ENCODE measurements at regions not wholly inside any gene's neighbourhood (a gene's known extent, or its start where the extent isn't known, plus 50 kb on each side); places are given as distances from the start of the nearest gene placed in this dataset.

DNA sequence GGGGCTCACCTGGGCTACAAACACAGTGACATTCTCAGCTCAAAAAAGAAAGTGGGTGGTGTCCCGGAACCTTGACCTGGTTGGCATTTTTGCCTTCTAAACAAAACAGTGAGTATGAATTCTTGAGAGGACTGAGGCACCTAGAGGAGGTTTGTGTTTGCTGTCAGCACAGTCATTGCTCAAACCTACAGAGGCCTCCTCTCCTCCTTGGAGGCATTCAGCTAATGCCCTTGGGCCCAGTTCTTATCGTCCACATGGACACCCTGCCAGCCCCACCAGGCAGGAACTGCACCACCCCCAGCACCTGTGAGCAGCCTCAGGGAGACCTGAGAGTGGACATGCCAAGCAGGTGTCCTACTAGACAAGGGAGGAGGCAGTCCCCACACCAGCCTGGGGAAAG is 156.7 kb downstream of the SYK start:
- no peak for ATAC-seq
- H3K4me3 ChIP-seq: no peak overlapping the region

DNA sequence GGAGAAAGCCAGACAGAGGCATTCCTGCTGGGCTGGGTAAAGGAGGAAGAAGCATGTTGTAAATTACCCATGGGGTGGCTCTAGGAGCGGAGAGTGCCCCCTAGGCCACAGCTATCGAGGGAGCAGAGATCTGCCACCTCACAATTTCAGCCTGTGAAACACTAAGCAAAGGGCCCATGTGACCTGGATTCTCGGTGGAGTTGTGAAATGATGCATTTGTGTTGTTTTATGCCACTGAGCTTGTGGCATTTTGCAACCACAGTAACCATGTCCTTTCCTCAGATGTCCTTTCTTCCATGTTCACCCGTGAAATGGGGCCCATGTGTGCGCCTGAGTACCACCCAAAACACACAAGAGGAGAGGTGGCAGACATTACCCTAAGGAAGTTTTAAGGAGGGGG is 159.3 kb downstream of the SYK start:
- TF ChIP-seq, protein P1, sequence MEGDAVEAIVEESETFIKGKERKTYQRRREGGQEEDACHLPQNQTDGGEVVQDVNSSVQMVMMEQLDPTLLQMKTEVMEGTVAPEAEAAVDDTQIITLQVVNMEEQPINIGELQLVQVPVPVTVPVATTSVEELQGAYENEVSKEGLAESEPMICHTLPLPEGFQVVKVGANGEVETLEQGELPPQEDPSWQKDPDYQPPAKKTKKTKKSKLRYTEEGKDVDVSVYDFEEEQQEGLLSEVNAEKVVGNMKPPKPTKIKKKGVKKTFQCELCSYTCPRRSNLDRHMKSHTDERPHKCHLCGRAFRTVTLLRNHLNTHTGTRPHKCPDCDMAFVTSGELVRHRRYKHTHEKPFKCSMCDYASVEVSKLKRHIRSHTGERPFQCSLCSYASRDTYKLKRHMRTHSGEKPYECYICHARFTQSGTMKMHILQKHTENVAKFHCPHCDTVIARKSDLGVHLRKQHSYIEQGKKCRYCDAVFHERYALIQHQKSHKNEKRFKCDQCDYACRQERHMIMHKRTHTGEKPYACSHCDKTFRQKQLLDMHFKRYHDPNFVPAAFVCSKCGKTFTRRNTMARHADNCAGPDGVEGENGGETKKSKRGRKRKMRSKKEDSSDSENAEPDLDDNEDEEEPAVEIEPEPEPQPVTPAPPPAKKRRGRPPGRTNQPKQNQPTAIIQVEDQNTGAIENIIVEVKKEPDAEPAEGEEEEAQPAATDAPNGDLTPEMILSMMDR (IDR thresholded peaks at IDR 0.05): no peak
- Histone ChIP-seq H3K4me3 (no peak overlapping the region), H3K27ac (no peak overlapping the region), H3K9me3 (no peaks in the 10 kb centered on the region), H3K36me3 (no peaks in the 10 kb centered on the region), H3K27me3 (peaks cover 0 to 41% of the 10 kb centered on the region in 2 donors), H3K4me1 (peaks cover 3 to 4% of the 10 kb centered on the region in 2 donors)
- DNase-seq (no peak), ATAC-seq (no peak)
- intact Hi-C loops (cut with DNase I): no loop called here

More for the DNA sequence above, 156.7 kb downstream of the SYK start:
- TF ChIP-seq, protein P1 (IDR thresholded peaks at IDR 0.05): no peak
- Histone ChIP-seq H3K9me3 (no peaks in the 10 kb centered on the region), H3K4me1 (no peaks in the 10 kb centered on the region), H3K27ac (no peak overlapping the region), H3K27me3 (peaks cover 6 to 40% of the 10 kb centered on the region in 2 donors), H3K36me3 (no peaks in the 10 kb centered on the region)
- DNase-seq: no peak
- intact Hi-C loops (cut with DNase I): no loop called here

DNA sequence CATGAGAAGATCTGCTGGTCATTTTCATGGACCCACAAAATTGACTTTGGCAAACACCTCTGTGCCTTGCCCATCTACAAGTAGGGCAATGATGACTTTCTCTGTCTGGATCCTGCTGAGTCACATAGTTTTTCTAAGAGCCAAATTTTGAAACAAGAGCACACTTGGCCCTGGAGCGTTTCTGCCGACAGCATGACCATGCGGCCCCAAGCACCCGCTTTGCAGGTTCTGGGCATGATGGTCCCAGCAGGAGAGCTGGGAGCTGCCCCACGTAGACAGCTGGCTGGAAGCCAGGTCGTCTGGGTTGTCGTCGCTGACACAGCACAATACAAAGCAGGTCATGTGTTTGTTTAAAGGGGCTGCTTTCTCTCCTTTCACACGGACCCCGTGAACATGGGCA is 159.8 kb downstream of the SYK start:
- Histone ChIP-seq H3K9me3 (no peaks in the 10 kb centered on the region), H3K27me3 (peaks cover 0 to 41% of the 10 kb centered on the region in 2 donors), H3K36me3 (no peaks in the 10 kb centered on the region), H3K4me1 (peaks cover 3 to 4% of the 10 kb centered on the region in 2 donors), H3K27ac (no peak overlapping the region), H3K4me3 (no peak overlapping the region)
- DNase-seq: peak in 2 of 4 donors; percentile 61 to 68
- intact Hi-C loops (cut with DNase I): no loop called here
- ATAC-seq: peak; percentile 57
- TF ChIP-seq, protein P1 (IDR thresholded peaks at IDR 0.05): no peak

DNA sequence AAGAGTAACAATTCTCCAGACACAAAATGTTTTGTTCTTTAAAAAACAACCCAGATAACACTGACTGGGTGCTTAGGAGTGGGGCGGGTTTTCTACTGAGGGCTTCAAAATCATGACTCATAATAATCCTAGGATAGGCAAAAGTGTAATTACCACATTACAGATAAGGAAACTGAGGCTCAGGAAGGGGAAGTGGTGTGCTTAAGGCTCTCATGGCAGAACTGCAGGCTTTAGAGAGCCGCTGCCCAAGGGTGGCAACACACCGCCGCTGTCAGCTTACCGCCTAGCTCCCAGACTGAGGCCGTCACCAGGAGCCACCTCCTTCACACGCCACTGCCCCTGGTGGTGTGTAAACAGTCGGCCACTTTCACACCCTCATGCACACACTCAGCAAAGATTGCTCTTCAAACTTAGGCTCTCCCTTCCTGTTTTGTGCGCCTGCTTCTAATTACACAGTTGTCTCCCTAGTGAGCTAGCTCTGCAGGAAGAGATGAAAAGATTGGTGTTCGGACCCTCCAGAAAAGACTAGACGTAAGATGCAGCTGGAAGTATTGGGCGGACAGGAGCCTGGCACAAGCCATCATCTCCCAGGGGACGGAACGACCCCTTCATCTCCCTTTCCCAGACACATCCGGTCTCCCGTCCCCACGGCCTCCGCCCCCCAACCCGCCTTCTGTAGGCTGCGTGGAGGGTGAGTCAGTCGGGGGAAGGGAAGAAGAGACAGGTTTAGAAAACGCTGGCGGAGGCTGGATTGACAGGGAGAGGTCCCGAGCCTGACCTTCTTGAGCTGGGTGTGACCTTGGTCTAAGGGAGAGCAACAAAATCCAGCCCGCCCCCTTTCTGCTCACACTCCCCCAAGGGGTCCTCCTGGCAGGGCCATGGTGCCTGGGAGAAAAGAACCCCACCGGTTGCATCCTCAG is 162.7 kb downstream of the SYK start:
- no peak overlapping the region for H3K4me3 ChIP-seq
- H3K27me3 ChIP-seq: peaks cover 0 to 26% of the 10 kb centered on the region in 2 donors
- peak in 2 of 4 donors; percentile 63 to 76 for DNase-seq
- TF ChIP-seq, protein P1 (IDR thresholded peaks at IDR 0.05): no peak
- intact Hi-C loops (cut with DNase I): no loop called here
- peaks cover 3 to 4% of the 10 kb centered on the region in 2 donors for H3K4me1 ChIP-seq
- H3K9me3 ChIP-seq: no peaks in the 10 kb centered on the region
- ATAC-seq: peak; percentile 94
- H3K27ac ChIP-seq: no peak overlapping the region
- H3K36me3 ChIP-seq: no peaks in the 10 kb centered on the region

DNA sequence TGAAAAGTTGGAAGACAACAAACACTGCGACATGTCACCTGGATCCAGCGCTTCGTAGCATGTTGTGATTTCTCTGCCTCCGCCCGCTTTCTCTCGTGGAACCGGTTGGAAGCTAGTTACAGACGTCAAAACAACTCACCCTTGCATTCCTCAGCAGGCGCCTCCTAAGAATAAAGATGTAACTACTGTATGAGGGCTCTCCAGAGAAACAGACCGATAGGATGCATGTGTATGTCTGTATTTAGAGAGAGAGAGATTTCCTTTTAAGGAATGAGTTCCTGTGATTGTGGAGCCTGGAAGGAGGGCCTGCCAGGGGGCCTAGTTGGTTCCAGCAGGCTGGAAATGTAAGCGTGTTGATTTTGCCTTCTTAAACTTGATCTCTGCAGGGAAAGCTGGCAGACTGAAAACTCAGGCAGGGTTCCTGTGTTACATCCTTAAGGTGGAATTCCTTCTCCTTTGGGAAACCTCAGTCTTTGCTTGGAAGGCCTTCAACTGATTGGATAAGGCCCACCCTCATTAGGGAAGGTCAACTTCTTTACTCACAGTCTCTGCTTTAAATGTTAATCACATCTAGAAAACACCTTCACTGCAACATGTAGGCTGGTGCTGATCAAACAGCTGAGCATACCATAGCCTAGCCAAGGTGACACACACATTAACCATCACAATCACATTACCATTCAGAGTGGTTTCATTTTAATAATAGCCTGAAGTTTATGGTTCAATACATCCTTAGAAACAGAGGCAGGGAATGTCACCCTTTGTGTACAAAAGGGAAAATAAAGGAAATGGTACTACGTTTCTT is 163.8 kb downstream of the SYK start:
- H3K27me3 ChIP-seq: peaks cover 0 to 26% of the 10 kb centered on the region in 2 donors
- no peak overlapping the region for H3K4me3 ChIP-seq
- H3K27ac ChIP-seq: no peak overlapping the region
- no peaks in the 10 kb centered on the region for H3K36me3 ChIP-seq
- TF ChIP-seq, protein P1 (IDR thresholded peaks at IDR 0.05): no peak
- intact Hi-C loops (cut with DNase I): no loop called here
- ATAC-seq (peak; percentile 21), DNase-seq (peak in 1 of 4 donors; percentile 27)
- H3K4me1 ChIP-seq: peaks cover 3 to 4% of the 10 kb centered on the region in 2 donors
- H3K9me3 ChIP-seq: no peaks in the 10 kb centered on the region
